PC-9 (cell line): ENCODE measurements at regions not wholly inside any gene's neighbourhood (a gene's known extent, or its start where the extent isn't known, plus 50 kb on each side); places are given as distances from the start of the nearest gene placed in this dataset.

ENCODE experiments used
- BruUV-seq: library from RNA; stranded (reverse); fragments of 400-500 nt; replicated peaks from 2 replicates; lab custom pipeline; 2021; lab: Mats Ljungman, UMichigan
- CTCF ChIA-PET: fragments of 300-600 bp; sonication (Branson Sonifier 250); formaldehyde crosslinking; loops from one replicate; lab custom pipeline; 2022; ENCODE audit warnings: antibody characterized with exemption; lab: Charles Lee
- POLR2A ChIA-PET: fragments of 300-600 bp; sonication (Branson Sonifier 250); formaldehyde crosslinking; loops from one replicate; lab custom pipeline; 2022; ENCODE audit warnings: antibody characterized with exemption; ENCODE audit not compliant: unreplicated experiment; lab: Charles Lee
- DNase-seq, 2 experiments: peaks; one replicate each; pipeline versions ENCODE4 v3.0.0 to v3.0.0-alpha.2; 2015 to 2022; ENCODE audit warnings: mixed read lengths in 1 of 2
- H2AFZ ChIP-seq: fragments of 200-600 bp; sonication (generic); 2 replicates; pipeline ENCODE4 v1.8.1; 2017; ENCODE audit warnings: antibody characterized with exemption
- H3F3A ChIP-seq: fragments of 200-600 bp; sonication (generic); 2 replicates; pipeline ENCODE4 v1.8.1; 2017; ENCODE audit warnings: antibody characterized with exemption, mild to moderate bottlenecking, low read depth; ENCODE audit not compliant: insufficient read depth
- H3K27ac ChIP-seq: fragments of 200-600 bp; sonication (generic); 2 replicates; pipeline ENCODE4 v1.6.1; 2016; ENCODE audit warnings: mixed run types
- H3K27me3 ChIP-seq: fragments of 200-600 bp; sonication (generic); 2 replicates; pipeline ENCODE4 v1.6.1; 2016; ENCODE audit warnings: low read depth, mixed run types; ENCODE audit not compliant: insufficient read depth
- H3K36me3 ChIP-seq: fragments of 200-600 bp; sonication (generic); 2 replicates; pipeline ENCODE4 v1.6.1; 2016; ENCODE audit warnings: low read depth, mixed run types
- H3K4me1 ChIP-seq: fragments of 200-600 bp; sonication (generic); replicated peaks from 2 replicates; pipeline ENCODE4 v1.6.1; 2016; ENCODE audit warnings: mixed run types; ENCODE audit not compliant: insufficient read depth
- H3K4me2 ChIP-seq: fragments of 200-600 bp; sonication (generic); 2 replicates; pipeline ENCODE4 v1.6.1; 2017; ENCODE audit warnings: mixed run types
- H3K4me3 ChIP-seq: fragments of 200-600 bp; sonication (generic); 2 replicates; pipeline ENCODE4 v1.6.1; 2016; ENCODE audit warnings: mixed run types
- H3K79me2 ChIP-seq: fragments of 200-600 bp; sonication (generic); 2 replicates; pipeline ENCODE4 v1.6.1; 2017; ENCODE audit warnings: low read depth, mixed run types
- H3K9me2 ChIP-seq: fragments of 200-600 bp; sonication (generic); 2 replicates; pipeline ENCODE4 v1.8.1; 2017; ENCODE audit warnings: mild to moderate bottlenecking; ENCODE audit not compliant: insufficient read depth
- H3K9me3 ChIP-seq: fragments of 200-600 bp; sonication (generic); 2 replicates; pipeline ENCODE4 v1.8.1; 2016; ENCODE audit warnings: low read depth; ENCODE audit not compliant: insufficient read depth
- H4K20me1 ChIP-seq: fragments of 200-600 bp; sonication (generic); 2 replicates; pipeline ENCODE4 v1.8.1; 2017; ENCODE audit not compliant: insufficient read depth
- EZH2 ChIP-seq: fragments of 200-600 bp; sonication (generic); IDR thresholded peaks from 2 replicates; pipeline ENCODE4 v1.8.0; 2017; ENCODE audit warnings: antibody characterized with exemption, low read depth
- intact Hi-C: fragments of 100-400 bp; cut with micrococcal nuclease; formaldehyde crosslinking; loops from one replicate; pipeline ENCODE4 v1.10.0; 2022; ENCODE audit not compliant: unreplicated experiment
- TF ChIP-seq, protein P1 (sequence below): fragments of 200-600 bp; sonication (generic); conservative IDR thresholded peaks from 2 replicates; pipeline ENCODE4 v1.6.1; 2017; ENCODE audit warnings: mixed run types, antibody characterized with exemption, mild to moderate bottlenecking, moderate library complexity

DNA sequence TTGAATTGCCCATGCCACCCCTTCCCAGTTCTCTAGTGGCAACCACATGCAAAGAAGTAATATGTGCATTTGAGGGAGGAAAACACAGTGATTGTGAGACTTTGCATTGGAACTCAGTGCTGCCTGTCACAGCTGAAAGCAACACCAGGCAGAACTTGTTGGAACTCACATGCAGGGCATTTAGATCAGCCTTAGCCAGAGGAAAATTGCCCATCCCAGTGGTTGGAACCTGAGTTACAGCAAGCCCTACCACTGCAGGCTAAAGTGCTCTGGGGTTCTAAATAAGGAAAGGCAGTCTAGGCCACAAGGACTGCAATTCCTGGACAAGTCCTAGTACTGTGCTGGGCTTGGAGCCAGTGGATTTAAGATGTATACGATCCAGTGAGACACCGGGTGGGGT, 245.3 kb upstream of the UFL1 start:
- no peaks in the 10 kb centered on the region for H3F3A ChIP-seq
- no peak for TF ChIP-seq EZH2
- TF ChIP-seq, protein P1, sequence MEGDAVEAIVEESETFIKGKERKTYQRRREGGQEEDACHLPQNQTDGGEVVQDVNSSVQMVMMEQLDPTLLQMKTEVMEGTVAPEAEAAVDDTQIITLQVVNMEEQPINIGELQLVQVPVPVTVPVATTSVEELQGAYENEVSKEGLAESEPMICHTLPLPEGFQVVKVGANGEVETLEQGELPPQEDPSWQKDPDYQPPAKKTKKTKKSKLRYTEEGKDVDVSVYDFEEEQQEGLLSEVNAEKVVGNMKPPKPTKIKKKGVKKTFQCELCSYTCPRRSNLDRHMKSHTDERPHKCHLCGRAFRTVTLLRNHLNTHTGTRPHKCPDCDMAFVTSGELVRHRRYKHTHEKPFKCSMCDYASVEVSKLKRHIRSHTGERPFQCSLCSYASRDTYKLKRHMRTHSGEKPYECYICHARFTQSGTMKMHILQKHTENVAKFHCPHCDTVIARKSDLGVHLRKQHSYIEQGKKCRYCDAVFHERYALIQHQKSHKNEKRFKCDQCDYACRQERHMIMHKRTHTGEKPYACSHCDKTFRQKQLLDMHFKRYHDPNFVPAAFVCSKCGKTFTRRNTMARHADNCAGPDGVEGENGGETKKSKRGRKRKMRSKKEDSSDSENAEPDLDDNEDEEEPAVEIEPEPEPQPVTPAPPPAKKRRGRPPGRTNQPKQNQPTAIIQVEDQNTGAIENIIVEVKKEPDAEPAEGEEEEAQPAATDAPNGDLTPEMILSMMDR = no peak
- H3K27ac ChIP-seq = no peak overlapping the region
- CTCF ChIA-PET = no interaction called here
- no peaks in the 10 kb centered on the region for H3K27me3 ChIP-seq
- BruUV-seq = no TSS peak
- H3K36me3 ChIP-seq = no peaks in the 10 kb centered on the region
- POLR2A ChIA-PET = no interaction called here
- H4K20me1 ChIP-seq = no peaks in the 10 kb centered on the region
- no peak overlapping the region for H2AFZ ChIP-seq
- H3K9me3 ChIP-seq = no peaks in the 10 kb centered on the region; the same call in 1 of the 2 replicates
- no peak overlapping the region for H3K4me3 ChIP-seq
- no peak for DNase-seq
- no peak overlapping the region for H3K4me2 ChIP-seq
- no peaks in the 10 kb centered on the region for H3K79me2 ChIP-seq
- no peaks in the 10 kb centered on the region for H3K9me2 ChIP-seq
- no peaks in the 10 kb centered on the region for H3K4me1 ChIP-seq
- intact Hi-C loops = no loop called here

- Histone ChIP-seq H3K9me3 (no peaks in the 10 kb centered on the region; the same call in 1 of the 2 replicates), H3K36me3 (no peaks in the 10 kb centered on the region), H4K20me1 (no peaks in the 10 kb centered on the region), H3K9me2 (no peaks in the 10 kb centered on the region), H3K4me3 (no peak overlapping the region), H3F3A (no peaks in the 10 kb centered on the region), H3K27me3 (no peaks in the 10 kb centered on the region), H3K79me2 (no peaks in the 10 kb centered on the region), H2AFZ (no peak overlapping the region), H3K4me2 (no peak overlapping the region), H3K4me1 (no peaks in the 10 kb centered on the region), H3K27ac (no peak overlapping the region)
- POLR2A ChIA-PET = no interaction called here
- intact Hi-C loops = no loop called here
- CTCF ChIA-PET = no interaction called here
- no peak for DNase-seq
- no TSS peak for BruUV-seq
- no peak for TF ChIP-seq EZH2
- TF ChIP-seq, protein P1 = no peak
Measured at GRCh38 chr6:96276856-96277255, 244.8 kb upstream of the UFL1 start.

- TF ChIP-seq, protein P1 = no peak
- no peak for TF ChIP-seq EZH2
- H2AFZ ChIP-seq = no peak overlapping the region
- H3F3A ChIP-seq = no peaks in the 10 kb centered on the region
- no peaks in the 10 kb centered on the region for H3K9me2 ChIP-seq
- no peak overlapping the region for H3K4me2 ChIP-seq
- CTCF ChIA-PET = no interaction called here
- H3K36me3 ChIP-seq = no peaks in the 10 kb centered on the region
- no peaks in the 10 kb centered on the region for H3K27me3 ChIP-seq
- no peaks in the 10 kb centered on the region for H3K4me1 ChIP-seq
- DNase-seq = no peak
- intact Hi-C loops = no loop called here
- no peaks in the 10 kb centered on the region for H4K20me1 ChIP-seq
- H3K9me3 ChIP-seq = no peaks in the 10 kb centered on the region; the same call in 1 of the 2 replicates
- BruUV-seq = no TSS peak
- POLR2A ChIA-PET = no interaction called here
- no peak overlapping the region for H3K27ac ChIP-seq
- no peaks in the 10 kb centered on the region for H3K79me2 ChIP-seq
- no peak overlapping the region for H3K4me3 ChIP-seq
Measured at GRCh38 chr6:96279084-96279483, 242.5 kb upstream of the UFL1 start.
